Liver (tissue), 8 donors: ENCODE measurements at regions not wholly inside any gene's neighbourhood (a gene's known extent, or its start where the extent isn't known, plus 50 kb on each side); places are given as distances from the start of the nearest gene placed in this dataset.

Experiments
- DNase-seq: peaks from one replicate; pipeline ENCODE4 v3.0.0-alpha.2; 2017; ENCODE audit warnings: low spot score
- H3K27ac ChIP-seq, 2 donors: one replicate each; pipeline ENCODE4 v1.7.0; 2013; ENCODE audit warnings: inconsistent platforms in 2 of 2, low read length in 2 of 2, control low read depth in 1 of 2, low read depth in 1 of 2, mild to moderate bottlenecking in 1 of 2
- H3K27me3 ChIP-seq, 4 donors: one replicate each; pipeline versions ENCODE4 v1.6.1 to v1.7.0; 2013; ENCODE audit warnings: low read length in 3 of 4, inconsistent platforms in 1 of 4, mild to moderate bottlenecking in 1 of 4, moderate library complexity in 1 of 4; ENCODE audit not compliant: control insufficient read depth in 4 of 4, insufficient read depth in 4 of 4
- H3K36me3 ChIP-seq, 4 donors: one replicate each; pipeline versions ENCODE4 v1.6.1 to v1.7.0; 2013; ENCODE audit warnings: low read length in 3 of 4, mild to moderate bottlenecking in 3 of 4, low read depth in 1 of 4, moderate library complexity in 1 of 4; ENCODE audit not compliant: control insufficient read depth in 4 of 4, insufficient read depth in 3 of 4
- H3K4me1 ChIP-seq, 4 donors: one replicate each; pipeline versions ENCODE4 v1.6.1 to v1.7.0; 2013; ENCODE audit warnings: low read length in 3 of 4, mild to moderate bottlenecking in 3 of 4, moderate library complexity in 1 of 4; ENCODE audit not compliant: control insufficient read depth in 4 of 4, insufficient read depth in 4 of 4
- H3K4me3 ChIP-seq, 3 donors: one replicate each; pipeline versions ENCODE4 v1.6.1 to v1.7.0; 2013; ENCODE audit warnings: low read length in 3 of 3, control low read depth in 1 of 3, low read depth in 1 of 3, mild to moderate bottlenecking in 1 of 3
- H3K9ac ChIP-seq, 2 donors: one replicate each; pipeline ENCODE4 v1.7.0; 2013; ENCODE audit warnings: low read length in 2 of 2, mild to moderate bottlenecking in 2 of 2, moderate library complexity in 2 of 2, control low read depth in 1 of 2, low read depth in 1 of 2
- H3K9me3 ChIP-seq, 4 donors: one replicate each; pipeline versions ENCODE4 v1.6.1 to v1.7.0; 2013; ENCODE audit warnings: low read length in 3 of 4; ENCODE audit not compliant: control insufficient read depth in 4 of 4
- ATF3 ChIP-seq: IDR thresholded peaks from 2 replicates; pipeline ENCODE4 v1.6.1; 2016; ENCODE audit warnings: antibody characterized with exemption
- CTCF ChIP-seq: fragments of 150-350 bp; IDR thresholded peaks from 2 replicates; pipeline ENCODE4 v1.5.1; 2017; ENCODE audit warnings: improper control_type of control experiment, low read depth, low read length; ENCODE audit not compliant: missing input control
- EGR1 ChIP-seq, 2 donors: IDR thresholded peaks; 2 replicates each; pipeline ENCODE4 v1.6.1; 2016 to 2018; ENCODE audit warnings: antibody characterized with exemption in 2 of 2, low read depth in 2 of 2
- FOXA1 ChIP-seq: IDR thresholded peaks from 2 replicates; pipeline ENCODE4 v1.6.1; 2016; ENCODE audit warnings: antibody characterized with exemption
- FOXA2 ChIP-seq: IDR thresholded peaks from 2 replicates; pipeline ENCODE4 v1.6.1; 2016; ENCODE audit warnings: antibody characterized with exemption
- GABPA ChIP-seq, 2 donors: IDR thresholded peaks in 1 of 2; conservative IDR thresholded peaks in 1 of 2; 2 replicates each; pipeline ENCODE4 v1.6.1; 2016; ENCODE audit warnings: antibody characterized with exemption in 2 of 2, mild to moderate bottlenecking in 1 of 2, moderate library complexity in 1 of 2
- HNF4A ChIP-seq, 2 donors: conservative IDR thresholded peaks; 2 replicates each; pipeline ENCODE4 v1.6.1; 2016; ENCODE audit warnings: antibody characterized with exemption in 2 of 2, mild to moderate bottlenecking in 2 of 2
- HNF4G ChIP-seq: IDR thresholded peaks from 2 replicates; pipeline ENCODE4 v1.6.1; 2016; ENCODE audit warnings: antibody characterized with exemption
- JUND ChIP-seq, 2 donors: IDR thresholded peaks; 2 replicates each; pipeline ENCODE4 v1.6.1; 2016; ENCODE audit warnings: antibody characterized with exemption in 2 of 2
- MAX ChIP-seq: IDR thresholded peaks from 2 replicates; pipeline ENCODE4 v1.6.1; 2016; ENCODE audit warnings: antibody characterized with exemption
- NR2F2 ChIP-seq: IDR thresholded peaks from 2 replicates; pipeline ENCODE4 v1.6.1; 2016; ENCODE audit warnings: antibody characterized with exemption
- RAD21 ChIP-seq, 2 donors: IDR thresholded peaks; 2 replicates each; pipeline ENCODE4 v1.6.1; 2016; ENCODE audit warnings: antibody characterized with exemption in 2 of 2, mild to moderate bottlenecking in 2 of 2
- REST ChIP-seq: IDR thresholded peaks from 2 replicates; pipeline ENCODE4 v1.6.1; 2016; ENCODE audit warnings: antibody characterized with exemption, mild to moderate bottlenecking
- RXRA ChIP-seq, 2 donors: IDR thresholded peaks; 2 replicates each; pipeline ENCODE4 v1.6.1; 2017 to 2018; ENCODE audit warnings: antibody characterized with exemption in 2 of 2, mild to moderate bottlenecking in 1 of 2
- SP1 ChIP-seq: IDR thresholded peaks from 2 replicates; pipeline ENCODE4 v1.6.1; 2018; ENCODE audit warnings: antibody characterized with exemption, mild to moderate bottlenecking
- TAF1 ChIP-seq: conservative IDR thresholded peaks from 2 replicates; pipeline ENCODE4 v1.6.1; 2016; ENCODE audit warnings: antibody characterized with exemption, mild to moderate bottlenecking
- YY1 ChIP-seq: IDR thresholded peaks from 2 replicates; pipeline ENCODE4 v1.6.1; 2016; ENCODE audit warnings: antibody characterized with exemption, mild to moderate bottlenecking
- ZBTB33 ChIP-seq: IDR thresholded peaks from 2 replicates; pipeline ENCODE4 v1.6.1; 2016; ENCODE audit warnings: antibody characterized with exemption
- WGBS: extraction: QIAGEN DNeasy Blood & Tissue Kit; methylation state at CpG from one replicate; pipeline ENCODE4 v1.1.7; 2013; 5-methylcytosine and 5-hydroxymethylcytosine counted together
- donor health status: healthy.
- donor health status: healthy.
- donor health status: healthy.
- donor health status: healthy.
- donor health status: healthy.

GRCh38 chr9:78547831-78548230 is 250.9 kb downstream of the PSAT1 start:
- no peak overlapping the region for H3K27ac ChIP-seq
- no peaks in the 10 kb centered on the region for H3K36me3 ChIP-seq
- TF ChIP-seq RAD21 (IDR thresholded peaks at IDR 0.05) (no peak), YY1 (no peak), CTCF (no peak), ZBTB33 (no peak), SP1 (no peak), MAX (no peak), NR2F2 (no peak), EGR1 (IDR thresholded peaks at IDR 0.05; ENCODE audit: low read depth in 2 of 2) (no peak), ATF3 (no peak), HNF4G (no peak), HNF4A (conservative IDR thresholded peaks at IDR 0.05) (no peak), FOXA1 (no peak), GABPA (IDR thresholded peaks at IDR 0.05 in 1 of 2, conservative IDR thresholded peaks at IDR 0.05 in 1 of 2) (no peak), TAF1 (no peak), RXRA (IDR thresholded peaks at IDR 0.05) (no peak), REST (no peak), FOXA2 (no peak), JUND (IDR thresholded peaks at IDR 0.05) (no peak)
- DNase-seq: no peak
- WGBS: 79% methylated on average over 1 of the region's 1 CpG
- no peaks in the 10 kb centered on the region for H3K4me1 ChIP-seq
- no peaks in the 10 kb centered on the region for H3K9me3 ChIP-seq
- no peak overlapping the region for H3K9ac ChIP-seq
- H3K4me3 ChIP-seq: no peak overlapping the region
- H3K27me3 ChIP-seq: no peaks in the 10 kb centered on the region

- WGBS: 78% methylated on average over 3 of the region's 3 CpGs
- no peak overlapping the region for H3K27ac ChIP-seq
- TF ChIP-seq NR2F2 (no peak), FOXA1 (no peak), ZBTB33 (no peak), RAD21 (IDR thresholded peaks at IDR 0.05) (no peak), CTCF (no peak), JUND (IDR thresholded peaks at IDR 0.05) (no peak), HNF4G (no peak), RXRA (IDR thresholded peaks at IDR 0.05) (no peak), ATF3 (no peak), TAF1 (no peak), YY1 (no peak)
Measured at GRCh38 chr9:78548670-78549069, 251.7 kb downstream of the PSAT1 start.

More at GRCh38 chr9:78548670-78549069, 251.7 kb downstream of the PSAT1 start:
- Histone ChIP-seq H3K4me3 (no peak overlapping the region), H3K9me3 (no peaks in the 10 kb centered on the region), H3K36me3 (no peaks in the 10 kb centered on the region), H3K9ac (no peak overlapping the region), H3K4me1 (no peaks in the 10 kb centered on the region), H3K27me3 (no peaks in the 10 kb centered on the region)
- no peak for DNase-seq
